DND-41 (cell line): ENCODE measurements at regions not wholly inside any gene's neighbourhood (a gene's known extent, or its start where the extent isn't known, plus 50 kb on each side); places are given as distances from the start of the nearest gene placed in this dataset.

Experiments
- ATAC-seq: fragments of 200-7000 bp; cut with Tn5 transposase; 3 replicates; pipeline ENCODE4 v1.9.1; 2021; ENCODE audit warnings: low read depth; ENCODE audit not compliant: insufficient read depth
- DNase-seq: peaks from one replicate; pipeline ENCODE4 v3.0.0-alpha.2; 2020
- H2AFZ ChIP-seq: 2 replicates; pipeline ENCODE4 v1.6.0; 2012; ENCODE audit warnings: low read depth, low read length
- H3K27ac ChIP-seq: 2 replicates; pipeline ENCODE4 v1.5.1; 2012; ENCODE audit warnings: low read length, inconsistent platforms
- H3K27me3 ChIP-seq: fragments of 200-600 bp; sonication (generic); 2 replicates; pipeline ENCODE4 v1.6.0; 2012; ENCODE audit warnings: low read length, mild to moderate bottlenecking, inconsistent platforms; ENCODE audit not compliant: insufficient read depth, poor library complexity
- H3K36me3 ChIP-seq: 2 replicates; pipeline ENCODE4 v1.5.1; 2012; ENCODE audit warnings: low read length, inconsistent platforms; ENCODE audit not compliant: insufficient read depth
- H3K4me1 ChIP-seq: 2 replicates; pipeline ENCODE4 v1.5.1; 2012; ENCODE audit warnings: mild to moderate bottlenecking, low read length; ENCODE audit not compliant: insufficient read depth
- H3K4me2 ChIP-seq: 2 replicates; pipeline ENCODE4 v1.6.0; 2012; ENCODE audit warnings: mild to moderate bottlenecking, moderate library complexity, low read length, inconsistent platforms; ENCODE audit not compliant: insufficient read depth
- H3K4me3 ChIP-seq, 2 experiments: fragments of 200-600 bp in 1 of 2; shearing (Covaris generic) in 1 of 2; 2 replicates each; pipeline ENCODE4 v1.5.1; 2012 to 2016; ENCODE audit warnings: inconsistent platforms in 2 of 2, low read length in 2 of 2, mild to moderate bottlenecking in 2 of 2, low read depth in 1 of 2, moderate library complexity in 1 of 2
- H3K79me2 ChIP-seq: 2 replicates; pipeline ENCODE4 v1.6.0; 2012; ENCODE audit warnings: low read length, inconsistent platforms; ENCODE audit not compliant: insufficient read depth
- H3K9ac ChIP-seq: 2 replicates; pipeline ENCODE4 v1.6.0; 2012; ENCODE audit warnings: low read depth, mild to moderate bottlenecking, inconsistent platforms, low read length, moderate library complexity
- H3K9me3 ChIP-seq: 2 replicates; pipeline ENCODE4 v1.5.1; 2012; ENCODE audit warnings: low read length, moderate library complexity, mild to moderate bottlenecking, inconsistent platforms; ENCODE audit not compliant: insufficient read depth, severe bottlenecking
- H4K20me1 ChIP-seq: 2 replicates; pipeline ENCODE4 v1.6.0; 2012; ENCODE audit warnings: low read length; ENCODE audit not compliant: insufficient read depth
- CTCF ChIP-seq: IDR thresholded peaks from 2 replicates; pipeline ENCODE4 v1.5.1; 2012; ENCODE audit warnings: borderline replicate concordance, low read length, moderate library complexity, mild to moderate bottlenecking; ENCODE audit not compliant: poor library complexity, severe bottlenecking; ENCODE audit errors: extremely low read depth
- EZH2 ChIP-seq: IDR thresholded peaks from 3 replicates; pipeline ENCODE4 v1.6.1; 2012; ENCODE audit warnings: borderline replicate concordance, low read depth, mild to moderate bottlenecking, moderate library complexity, low read length, inconsistent platforms; ENCODE audit not compliant: severe bottlenecking

GRCh38 chr18:45554389-45554737, 60.9 kb upstream of the SLC14A2 start:
- no peak overlapping the region for H3K4me2 ChIP-seq
- no peak overlapping the region for H2AFZ ChIP-seq
- no peaks in the 10 kb centered on the region for H3K4me1 ChIP-seq
- ATAC-seq (no peak), DNase-seq (no peak)
- no peaks in the 10 kb centered on the region for H3K79me2 ChIP-seq
- H3K4me3 ChIP-seq = no peak overlapping the region
- H3K27ac ChIP-seq = no peak overlapping the region
- no peak overlapping the region for H3K9ac ChIP-seq
- TF ChIP-seq CTCF (no peak), EZH2 (no peak)
- H3K9me3 ChIP-seq = no peaks in the 10 kb centered on the region
- peaks cover 8% of the 10 kb centered on the region for H3K27me3 ChIP-seq
- H4K20me1 ChIP-seq = no peaks in the 10 kb centered on the region
- H3K36me3 ChIP-seq = no peaks in the 10 kb centered on the region

- no peak overlapping the region for H3K9ac ChIP-seq
- H3K79me2 ChIP-seq = no peaks in the 10 kb centered on the region
Observed at GRCh38 chr18:45556222-45556621, 59.1 kb upstream of the SLC14A2 start.

DNA sequence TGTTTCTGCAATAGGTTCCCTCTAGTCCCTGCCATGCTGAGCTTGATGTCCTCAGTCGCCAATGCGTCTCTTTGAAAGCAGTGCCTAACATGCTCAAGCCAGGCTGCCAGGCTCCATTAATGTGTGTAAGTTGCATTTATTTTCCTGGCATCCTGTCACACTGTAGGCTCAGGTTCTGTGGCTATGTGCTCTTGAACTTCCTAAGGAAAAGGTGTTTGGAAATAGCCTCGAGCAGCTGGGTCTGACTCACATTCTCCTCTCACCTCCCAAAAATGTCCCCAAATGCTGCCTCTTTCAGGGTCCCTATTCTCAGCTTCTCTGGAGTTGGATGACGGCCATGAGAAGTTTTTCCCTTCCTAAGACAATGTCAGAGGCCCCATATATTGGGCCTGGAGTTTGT, 58.0 kb upstream of the SLC14A2 start:
- no peak overlapping the region for H3K9ac ChIP-seq
- no peaks in the 10 kb centered on the region for H3K4me1 ChIP-seq
- no peak for DNase-seq
- H3K4me3 ChIP-seq = no peak overlapping the region
- H3K79me2 ChIP-seq = no peaks in the 10 kb centered on the region
- no peak overlapping the region for H2AFZ ChIP-seq
- H4K20me1 ChIP-seq = no peaks in the 10 kb centered on the region
- no peak overlapping the region for H3K27ac ChIP-seq
- H3K36me3 ChIP-seq = no peaks in the 10 kb centered on the region
- TF ChIP-seq EZH2 (no peak), CTCF (no peak)
- peaks cover 5% of the 10 kb centered on the region for H3K27me3 ChIP-seq
- no peak for ATAC-seq
- H3K4me2 ChIP-seq = no peak overlapping the region
- no peaks in the 10 kb centered on the region for H3K9me3 ChIP-seq

More at GRCh38 chr18:45556222-45556621, 59.1 kb upstream of the SLC14A2 start:
- Histone ChIP-seq H3K4me1 (no peaks in the 10 kb centered on the region), H3K9me3 (no peaks in the 10 kb centered on the region), H3K27me3 (peaks cover 8% of the 10 kb centered on the region), H3K4me2 (no peak overlapping the region), H3K4me3 (no peak overlapping the region), H2AFZ (no peak overlapping the region), H4K20me1 (no peaks in the 10 kb centered on the region), H3K27ac (no peak overlapping the region), H3K36me3 (no peaks in the 10 kb centered on the region)
- TF ChIP-seq CTCF (no peak), EZH2 (no peak)
- ATAC-seq (no peak), DNase-seq (no peak)

DNA sequence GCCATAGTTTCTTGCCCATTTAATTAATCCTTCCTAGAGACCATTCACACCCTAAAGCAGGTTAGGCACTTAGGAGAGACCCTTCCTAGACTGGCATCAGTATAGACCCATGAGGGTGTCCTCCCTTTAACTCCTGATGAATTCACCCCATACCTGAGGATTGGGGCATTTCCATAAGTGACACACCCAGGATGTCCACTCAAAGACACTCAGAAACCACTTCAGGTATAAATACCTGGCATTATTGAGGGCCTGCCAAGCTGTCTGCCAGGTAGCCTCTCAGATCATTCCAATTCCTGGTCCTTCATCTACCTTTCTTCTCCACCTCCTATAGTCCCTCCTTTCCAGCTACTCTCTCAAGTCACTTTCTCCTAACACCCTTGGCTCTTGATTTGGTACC, 57.5 kb upstream of the SLC14A2 start:
- TF ChIP-seq CTCF (no peak), EZH2 (no peak)
- Histone ChIP-seq H3K27me3 (no peaks in the 10 kb centered on the region), H3K4me3 (no peak overlapping the region), H3K79me2 (no peaks in the 10 kb centered on the region), H3K4me1 (no peaks in the 10 kb centered on the region), H4K20me1 (no peaks in the 10 kb centered on the region), H2AFZ (no peak overlapping the region), H3K4me2 (no peak overlapping the region), H3K27ac (no peak overlapping the region), H3K36me3 (no peaks in the 10 kb centered on the region), H3K9me3 (no peaks in the 10 kb centered on the region), H3K9ac (no peak overlapping the region)
- ATAC-seq (no peak), DNase-seq (no peak)
